ENCODE measurements at regions not wholly inside any gene's neighbourhood (a gene's known extent, or its start where the extent isn't known, plus 50 kb on each side); places are given as distances from the start of the nearest gene placed in this dataset.

DNA sequence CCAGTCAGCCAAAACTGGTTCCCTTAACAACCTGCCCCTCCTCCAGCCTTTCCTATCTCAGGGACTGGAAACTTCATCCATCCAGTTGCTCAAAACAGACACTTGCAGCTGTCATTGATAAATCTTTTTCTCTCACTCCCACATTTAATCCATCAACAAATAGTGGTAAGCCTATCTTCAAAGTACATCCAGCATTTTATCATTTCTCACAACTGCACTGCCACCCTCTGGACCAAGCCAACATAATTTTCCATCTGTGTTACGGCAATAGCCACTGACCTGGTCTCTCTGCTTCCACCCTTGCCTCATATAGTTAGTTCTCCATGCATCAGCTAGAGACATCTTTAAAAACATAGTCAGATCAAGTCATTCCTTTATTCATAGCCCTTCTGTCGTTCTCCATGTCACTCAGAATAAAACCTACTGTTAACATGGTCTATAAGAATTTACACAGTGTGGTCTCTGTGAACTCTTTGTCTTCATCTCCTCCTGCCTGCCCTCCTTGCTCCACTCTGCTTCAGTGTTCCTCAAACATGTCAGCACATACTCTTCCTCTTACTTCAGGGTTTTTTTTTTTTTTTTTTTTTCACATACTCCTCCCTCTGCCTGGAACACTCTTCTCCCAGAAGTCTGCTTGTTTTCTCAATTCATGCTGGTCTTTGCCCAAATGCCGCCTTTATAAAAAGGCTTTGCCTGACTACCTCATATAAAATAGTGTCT, 102.5 kb upstream of the COL6A5 start:
- TF ChIP-seq, protein P1, sequence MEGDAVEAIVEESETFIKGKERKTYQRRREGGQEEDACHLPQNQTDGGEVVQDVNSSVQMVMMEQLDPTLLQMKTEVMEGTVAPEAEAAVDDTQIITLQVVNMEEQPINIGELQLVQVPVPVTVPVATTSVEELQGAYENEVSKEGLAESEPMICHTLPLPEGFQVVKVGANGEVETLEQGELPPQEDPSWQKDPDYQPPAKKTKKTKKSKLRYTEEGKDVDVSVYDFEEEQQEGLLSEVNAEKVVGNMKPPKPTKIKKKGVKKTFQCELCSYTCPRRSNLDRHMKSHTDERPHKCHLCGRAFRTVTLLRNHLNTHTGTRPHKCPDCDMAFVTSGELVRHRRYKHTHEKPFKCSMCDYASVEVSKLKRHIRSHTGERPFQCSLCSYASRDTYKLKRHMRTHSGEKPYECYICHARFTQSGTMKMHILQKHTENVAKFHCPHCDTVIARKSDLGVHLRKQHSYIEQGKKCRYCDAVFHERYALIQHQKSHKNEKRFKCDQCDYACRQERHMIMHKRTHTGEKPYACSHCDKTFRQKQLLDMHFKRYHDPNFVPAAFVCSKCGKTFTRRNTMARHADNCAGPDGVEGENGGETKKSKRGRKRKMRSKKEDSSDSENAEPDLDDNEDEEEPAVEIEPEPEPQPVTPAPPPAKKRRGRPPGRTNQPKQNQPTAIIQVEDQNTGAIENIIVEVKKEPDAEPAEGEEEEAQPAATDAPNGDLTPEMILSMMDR (IDR thresholded peaks at IDR 0.05; ENCODE audit: low read depth, low read length) = peak; percentile 0; the same call in 1 of the 2 replicates
- DNase-seq (ENCODE audit: extremely low read depth, low read depth) = no peak

DNA sequence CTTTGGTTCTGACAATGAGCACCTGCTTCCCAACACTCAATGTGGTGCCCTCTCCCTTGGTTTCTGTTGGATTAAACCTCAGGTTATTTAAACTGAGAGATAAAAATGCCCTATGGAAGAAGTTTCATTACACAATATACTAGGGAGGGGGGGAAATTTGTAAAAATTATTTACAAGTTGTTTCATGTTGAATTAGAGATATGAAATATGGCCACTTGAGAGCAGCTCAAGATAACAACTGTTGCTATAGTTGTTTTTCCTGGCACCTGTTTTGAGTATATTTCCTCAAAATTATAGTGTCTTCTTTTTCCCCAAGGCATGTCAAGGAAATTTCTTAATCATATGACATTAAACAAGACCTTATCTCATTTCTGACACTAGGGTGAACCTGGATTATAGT, 101.7 kb upstream of the COL6A5 start:
- TF ChIP-seq, protein P1 (IDR thresholded peaks at IDR 0.05; ENCODE audit: low read depth, low read length) = no peak
- DNase-seq (ENCODE audit: extremely low read depth, low read depth) = no peak

DNA sequence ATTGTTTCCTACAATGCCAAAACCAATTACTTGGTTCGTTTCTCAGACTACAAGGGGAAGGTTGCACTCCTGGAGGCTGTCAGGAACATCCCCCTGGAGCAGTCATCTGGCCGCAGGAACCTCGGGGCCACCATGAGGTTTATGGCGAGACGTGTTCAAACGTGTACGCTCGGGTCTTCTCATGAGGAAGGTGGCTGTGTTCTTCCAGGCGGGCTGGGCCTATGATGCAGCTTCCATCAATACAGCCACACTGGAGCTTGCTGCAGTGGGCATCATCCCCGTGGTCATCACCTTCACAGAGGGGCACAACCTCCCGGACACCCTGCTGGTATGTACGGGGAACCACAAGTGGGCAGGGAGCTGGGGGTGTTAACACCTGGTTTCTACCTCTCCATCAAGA, 94.5 kb upstream of the COL6A5 start:
- DNase-seq (ENCODE audit: extremely low read depth, low read depth) = no peak
- TF ChIP-seq, protein P1 (IDR thresholded peaks at IDR 0.05; ENCODE audit: low read depth, low read length) = no peak

DNA sequence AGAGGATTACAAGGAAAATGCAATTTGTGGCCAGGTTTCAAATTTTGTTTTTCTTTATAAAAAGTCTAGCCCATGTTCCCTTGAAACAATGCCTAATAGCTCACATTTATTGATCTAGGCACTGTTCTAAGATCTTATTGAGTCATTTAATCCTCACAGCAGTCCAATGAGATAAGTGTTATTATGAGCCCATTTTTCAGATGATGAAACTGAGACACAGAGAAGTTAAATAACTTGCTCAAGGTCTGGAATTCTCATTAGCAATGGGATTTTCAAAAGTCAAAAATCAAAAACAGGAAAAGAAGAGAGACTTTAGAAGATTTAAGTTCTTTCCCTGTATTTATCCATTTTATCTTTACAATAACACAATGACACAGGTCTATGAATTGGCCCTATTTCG, 90.0 kb upstream of the COL6A5 start:
- no peak for DNase-seq (ENCODE audit: extremely low read depth, low read depth)
- TF ChIP-seq, protein P1 (IDR thresholded peaks at IDR 0.05; ENCODE audit: low read depth, low read length) = no peak

DNA sequence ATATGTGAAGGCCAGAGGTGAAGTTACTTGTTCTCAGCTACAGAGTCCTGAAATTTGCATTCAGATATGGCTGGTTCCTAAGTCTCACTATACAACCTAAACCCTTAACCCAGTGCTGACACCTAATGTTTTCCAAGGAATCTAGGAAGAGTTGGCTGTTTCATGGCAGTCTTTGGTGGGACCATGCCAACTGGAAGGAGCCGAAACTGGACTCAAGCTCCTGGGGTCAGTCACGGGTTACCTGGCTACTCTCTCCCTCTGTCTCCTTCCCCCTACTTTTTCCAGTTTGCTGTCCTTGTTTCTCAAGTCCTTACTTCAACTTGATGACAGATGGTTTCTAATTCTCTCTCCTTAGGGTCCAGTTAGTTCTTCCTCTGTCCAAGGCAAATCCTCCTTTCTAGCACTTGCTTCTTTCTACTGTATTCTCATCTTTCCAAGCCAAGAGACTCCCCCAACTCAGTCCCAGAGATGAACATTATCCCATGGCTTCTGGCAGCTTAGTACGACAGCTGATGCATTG, 88.6 kb upstream of the COL6A5 start:
- DNase-seq (ENCODE audit: extremely low read depth, low read depth) = no peak
- TF ChIP-seq, protein P1 (IDR thresholded peaks at IDR 0.05; ENCODE audit: low read depth, low read length) = no peak

DNA sequence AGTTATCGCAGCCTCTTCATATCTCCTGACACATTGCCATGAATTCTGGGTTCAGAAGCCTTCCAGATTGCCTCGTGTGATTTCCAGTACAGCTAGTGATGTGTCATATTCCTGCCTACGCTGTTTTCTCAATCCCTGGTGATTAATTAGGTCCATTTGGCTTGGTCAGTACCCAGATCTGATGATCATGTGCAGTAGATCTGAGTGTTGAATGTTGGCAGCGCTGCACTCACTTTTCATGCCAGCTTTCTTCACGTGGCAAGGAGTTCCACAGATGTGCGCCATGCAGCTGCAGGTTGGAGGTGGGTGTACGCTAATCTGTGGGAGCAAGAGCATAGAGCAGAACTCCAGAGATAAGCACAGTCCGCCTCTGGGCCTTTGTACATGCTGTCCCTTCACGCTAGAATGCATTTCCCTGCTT, 86.9 kb upstream of the COL6A5 start:
- TF ChIP-seq, protein P1 (IDR thresholded peaks at IDR 0.05; ENCODE audit: low read depth, low read length) = no peak
- no peak for DNase-seq (ENCODE audit: extremely low read depth, low read depth)

DNA sequence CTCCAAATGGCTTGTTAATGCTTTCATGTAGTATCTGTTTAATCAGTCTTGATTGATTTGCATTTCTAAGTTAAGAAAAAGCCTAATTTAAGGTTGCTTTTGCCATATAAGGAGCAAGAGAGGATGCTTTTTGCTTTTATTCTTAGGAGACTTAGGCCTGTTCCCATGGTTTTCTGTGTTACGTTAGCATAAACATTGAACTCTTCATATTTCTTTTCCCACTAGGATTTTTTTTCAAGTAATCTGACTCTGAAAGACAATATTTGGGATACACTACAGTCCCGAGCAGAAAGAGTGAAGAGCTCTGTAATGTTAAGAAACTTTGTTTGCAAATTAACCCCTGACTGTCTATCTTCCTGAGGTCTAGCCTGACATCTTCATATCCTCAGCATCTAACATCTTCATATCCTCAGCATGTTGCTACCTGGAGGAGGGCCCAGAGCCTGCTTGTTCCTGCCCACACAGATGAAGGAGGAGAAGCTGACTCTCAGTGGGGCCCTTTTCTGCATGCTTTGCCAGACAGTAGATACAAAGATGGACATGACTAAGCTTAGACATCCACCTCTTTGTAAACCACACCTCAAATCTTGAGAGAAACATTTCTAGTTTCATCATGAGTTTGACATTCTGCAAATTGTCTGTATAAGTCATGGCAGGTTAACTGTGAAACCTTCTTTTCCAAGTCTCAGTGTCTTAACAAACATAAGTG, 86.2 kb upstream of the COL6A5 start:
- TF ChIP-seq, protein P1 (IDR thresholded peaks at IDR 0.05; ENCODE audit: low read depth, low read length) = no peak
- DNase-seq (ENCODE audit: extremely low read depth, low read depth) = no peak

Measured in AG09319 (cell line).